HepG2 (cell line): ENCODE measurements at regions not wholly inside any gene's neighbourhood (a gene's known extent, or its start where the extent isn't known, plus 50 kb on each side); places are given as distances from the start of the nearest gene placed in this dataset.

Experiments used
- ATF6 ChIP-seq: sonication (generic); formaldehyde crosslinking; conservative IDR thresholded peaks from 2 replicates; pipeline ENCODE4 v1.4.0; 2020; ENCODE audit warnings: missing genetic modification reagents
- CTCF ChIP-seq: sonication (generic); formaldehyde crosslinking; IDR thresholded peaks from 2 replicates; pipeline ENCODE4 v1.5.0; 2020; ENCODE audit warnings: mild to moderate bottlenecking, missing genetic modification reagents, moderate library complexity
- POLR2AphosphoS5 ChIP-seq: IDR thresholded peaks from 2 replicates; pipeline ENCODE4 v1.6.1; 2012; ENCODE audit warnings: low read depth, low read length
- SPEN ChIP-seq: sonication (generic); formaldehyde crosslinking; IDR thresholded peaks from 2 replicates; pipeline ENCODE4 v1.5.1; 2020; ENCODE audit warnings: low read depth, mild to moderate bottlenecking, missing genetic modification reagents
- TCF12 ChIP-seq, 2 experiments: fragments of 450-650 bp in 1 of 2; sonication (generic) in 1 of 2; formaldehyde crosslinking in 1 of 2; IDR thresholded peaks; 2 replicates each; pipeline versions ENCODE4 v1.6.1 to v1.8.0; 2017 to 2022; ENCODE audit warnings: antibody characterized with exemption in 1 of 2, mild to moderate bottlenecking in 1 of 2, missing genetic modification reagents in 1 of 2, moderate library complexity in 1 of 2
- ZBTB25 ChIP-seq: IDR thresholded peaks from 2 replicates; pipeline ENCODE4 v1.6.1; 2018; ENCODE audit warnings: missing genetic modification reagents
- ZNF138 ChIP-seq: sonication (generic); formaldehyde crosslinking; IDR thresholded peaks from 2 replicates; pipeline ENCODE4 v1.5.0; 2020; ENCODE audit warnings: mild to moderate bottlenecking, low read depth, missing genetic modification reagents
- ZNF362 ChIP-seq: sonication (generic); formaldehyde crosslinking; IDR thresholded peaks from 2 replicates; pipeline ENCODE4 v1.4.0; 2020; ENCODE audit warnings: missing genetic modification reagents, mild to moderate bottlenecking, borderline replicate concordance
- ZNF776 ChIP-seq: sonication (generic); formaldehyde crosslinking; IDR thresholded peaks from 2 replicates; pipeline ENCODE4 v1.4.0; 2020; ENCODE audit warnings: mild to moderate bottlenecking, missing genetic modification reagents

GRCh38 chr2:8408560-8409460, 273.0 kb upstream of the ID2 start:
- no peak for TF ChIP-seq ZNF362
- no peak for TF ChIP-seq ATF6 (CRISPR knock-in tag)
- no peak for TF ChIP-seq CTCF (CRISPR knock-in tag)
- TF ChIP-seq SPEN (CRISPR knock-in tag), result no peak
- no peak for TF ChIP-seq POLR2AphosphoS5
- no peak for TF ChIP-seq ZBTB25
- TF ChIP-seq ZNF776 (CRISPR knock-in tag), result no peak
- no peak for TF ChIP-seq ZNF138
- TF ChIP-seq TCF12 (IDR thresholded peaks at IDR 0.05), result no peak
- no peak for TF ChIP-seq TCF12 (CRISPR knock-in tag; IDR thresholded peaks at IDR 0.05)
